RWPE1 (cell line): ENCODE measurements at regions not wholly inside any gene's neighbourhood (a gene's known extent, or its start where the extent isn't known, plus 50 kb on each side); places are given as distances from the start of the nearest gene placed in this dataset.
A peak's percentile ranks its signal among the peaks of the same experiment; 100 is the strongest.
"Not testable (repeated sequence)": the region's sequence is repeated elsewhere in the genome, so short reads cannot be mapped to it uniquely, and the experiment has no call there.

ENCODE experiments used
- CTCF ChIA-PET: fragments of 350-600 bp; sonication (Branson Sonifier 250); formaldehyde crosslinking; extraction: SDS; loops from one replicate; lab custom pipeline; 2021; lab: Yijun Ruan, JAX
- POLR2A ChIA-PET: fragments of 400-600 bp; formaldehyde crosslinking; extraction: SDS; loops from one replicate; lab custom pipeline; 2020; ENCODE audit warnings: antibody characterized with exemption; ENCODE audit not compliant: low non-redundant PET; lab: Yijun Ruan, JAX
- DNase-seq: peaks from one replicate; pipeline ENCODE4 v3.0.0; 2012; ENCODE audit warnings: low spot score
- H3K27ac ChIP-seq: fragments of 450-650 bp; 2 replicates; pipeline ENCODE4 v1.5.1; 2017
- CTCF ChIP-seq: fragments of 450-650 bp; conservative IDR thresholded peaks from 2 replicates; pipeline ENCODE4 v1.5.1; 2017; ENCODE audit warnings: low read depth, mild to moderate bottlenecking

- CTCF ChIA-PET: interaction anchor here (0.6 kb wide), 2 partner anchors 104 to 295 kb away, joined by 3 to 5 read pairs; no protein-coding TSS in a partner anchor
- no peak for DNase-seq
- POLR2A ChIA-PET: no interaction called here
Measured at GRCh38 chr12:47343684-47344567, 264.2 kb upstream of the AMIGO2 start.

GRCh38 chr12:47340411-47341015, 260.8 kb upstream of the AMIGO2 start:
- no peak overlapping the region for H3K27ac ChIP-seq
- ChIA-PET POLR2A (no interaction called here), CTCF (no interaction called here)
- no peak for TF ChIP-seq CTCF
- no peak for DNase-seq

More at GRCh38 chr12:47343684-47344567, 264.2 kb upstream of the AMIGO2 start:
- no peak for TF ChIP-seq CTCF
- no peak overlapping the region for H3K27ac ChIP-seq

GRCh38 chr12:47337581-47337980, 257.8 kb upstream of the AMIGO2 start:
- CTCF ChIA-PET: no interaction called here
- DNase-seq: no peak

GRCh38 chr12:47333271-47333858, 253.6 kb upstream of the AMIGO2 start:
- H3K27ac ChIP-seq, CTCF ChIA-PET, DNase-seq, POLR2A ChIA-PET: not testable (repeated sequence)

More at GRCh38 chr12:47337581-47337980, 257.8 kb upstream of the AMIGO2 start:
- POLR2A ChIA-PET: no interaction called here
- TF ChIP-seq CTCF: no peak
- H3K27ac ChIP-seq: no peak overlapping the region

GRCh38 chr12:47328831-47329545, 249.2 kb upstream of the AMIGO2 start:
- no peak overlapping the region for H3K27ac ChIP-seq
- POLR2A ChIA-PET: no interaction called here
- TF ChIP-seq CTCF: no peak
- CTCF ChIA-PET: no interaction called here
- peak; percentile 13 for DNase-seq

GRCh38 chr12:47326190-47326589, 246.4 kb upstream of the AMIGO2 start:
- ChIA-PET POLR2A (no interaction called here), CTCF (no interaction called here)
- no peak overlapping the region for H3K27ac ChIP-seq
- no peak for TF ChIP-seq CTCF
- DNase-seq: no peak
